ENCODE measurements at regions not wholly inside any gene's neighbourhood (a gene's known extent, or its start where the extent isn't known, plus 50 kb on each side); places are given as distances from the start of the nearest gene placed in this dataset.

DNA sequence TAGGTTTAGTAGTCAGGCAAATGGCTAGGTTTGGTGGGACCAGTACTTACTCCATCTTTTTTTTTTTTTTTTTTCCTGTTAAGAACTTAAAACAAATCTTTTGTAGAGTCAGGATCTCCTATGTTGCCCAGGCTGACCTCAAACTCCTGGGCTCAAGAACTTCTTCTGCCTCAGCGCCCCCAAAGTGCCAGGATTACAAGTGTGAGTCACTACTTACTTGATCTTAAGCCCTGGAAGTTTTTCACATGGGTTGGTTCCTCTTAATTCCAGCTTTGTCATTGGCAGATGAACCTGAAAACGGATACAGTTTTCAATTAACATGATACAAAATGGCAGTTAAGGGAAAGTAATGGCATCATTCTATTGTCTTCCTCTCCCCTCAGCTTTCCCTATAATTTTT lies 179.4 kb upstream of the JAG1 start:
- Histone ChIP-seq H3K9ac (no peak overlapping the region), H2AFZ (ENCODE audit: low read depth) (no peak overlapping the region), H3F3A (replicated peaks; ENCODE audit: insufficient read depth) (peaks cover 6% of the 10 kb centered on the region), H4K20me1 (ENCODE audit: insufficient read depth) (no peaks in the 10 kb centered on the region), H3K27me3 (ENCODE audit: insufficient read depth) (no peaks in the 10 kb centered on the region), H3K4me3 (ENCODE audit: low read depth in 2 of 2, low read length in 1 of 2) (no peak overlapping the region), H3K4me2 (no peak overlapping the region), H3K9me2 (no peaks in the 10 kb centered on the region), H3K4me1 (ENCODE audit: control insufficient read depth in 1 of 2, insufficient read depth in 2 of 2, low read depth in 1 of 2, low read length in 1 of 2) (no peaks in the 10 kb centered on the region), H3K36me3 (replicated peaks in 1 of 2; ENCODE audit: control insufficient read depth in 1 of 2, insufficient read depth in 2 of 2, low read length in 1 of 2) (no peaks in the 10 kb centered on the region), H3K79me2 (ENCODE audit: insufficient read depth) (no peaks in the 10 kb centered on the region), H3K27ac (ENCODE audit: low read depth in 2 of 2, low read length in 1 of 2) (no peak overlapping the region), H3K9me3 (no peaks in the 10 kb centered on the region)
- 85% methylated on average over 2 of the region's 2 CpGs for WGBS (ENCODE audit: low lambda C conversion rate)
- ChIA-PET CTCF (no interaction called here), POLR2A (no interaction called here)
- no peak for TF ChIP-seq SMC3 (IDR thresholded peaks at IDR 0.05; ENCODE audit: low read depth, low read length)
- no peak for TF ChIP-seq FOSL2 (IDR thresholded peaks at IDR 0.05; ENCODE audit: borderline replicate concordance, low read depth)
- no peak for TF ChIP-seq FOXM1 (IDR thresholded peaks at IDR 0.05; ENCODE audit: low read depth)
- TF ChIP-seq GATA2 (CRISPR knock-in tag; IDR thresholded peaks at IDR 0.05): no peak
- TF ChIP-seq RFX5 (IDR thresholded peaks at IDR 0.05; ENCODE audit: low read length): no peak
- TF ChIP-seq USF2 (IDR thresholded peaks at IDR 0.05; ENCODE audit: borderline replicate concordance, low read depth, low read length): no peak
- no peak for DNase-seq

DNA sequence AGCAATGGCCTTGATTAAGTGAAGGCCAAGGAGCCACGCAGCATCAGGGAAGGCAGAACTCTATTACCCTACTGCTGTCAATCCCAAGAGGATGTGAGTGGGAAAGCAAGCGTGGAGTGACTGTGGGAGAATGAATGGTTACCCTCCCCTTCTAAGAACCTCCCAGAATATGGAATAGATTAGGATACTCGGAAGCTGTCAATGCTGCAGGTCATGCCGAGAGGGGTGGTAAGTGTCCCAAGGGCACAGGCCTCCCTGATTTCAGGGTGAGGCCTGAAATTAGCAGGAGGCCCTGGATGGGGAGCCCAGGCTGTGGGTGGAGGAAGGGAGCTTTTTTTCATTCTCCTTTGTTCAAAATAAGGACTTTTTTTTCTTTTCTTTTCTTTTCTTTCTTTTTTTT lies 179.9 kb upstream of the JAG1 start:
- TF ChIP-seq RXRA (IDR thresholded peaks at IDR 0.05; ENCODE audit: borderline replicate concordance, low read depth): no peak
- TF ChIP-seq CHD2 (IDR thresholded peaks at IDR 0.05; ENCODE audit: low read length, partially characterized antibody): no peak
- no peak for TF ChIP-seq JUND (IDR thresholded peaks at IDR 0.05)
- TF ChIP-seq RCOR1 (IDR thresholded peaks at IDR 0.05; ENCODE audit: low read length): no peak
- TF ChIP-seq, protein P1, sequence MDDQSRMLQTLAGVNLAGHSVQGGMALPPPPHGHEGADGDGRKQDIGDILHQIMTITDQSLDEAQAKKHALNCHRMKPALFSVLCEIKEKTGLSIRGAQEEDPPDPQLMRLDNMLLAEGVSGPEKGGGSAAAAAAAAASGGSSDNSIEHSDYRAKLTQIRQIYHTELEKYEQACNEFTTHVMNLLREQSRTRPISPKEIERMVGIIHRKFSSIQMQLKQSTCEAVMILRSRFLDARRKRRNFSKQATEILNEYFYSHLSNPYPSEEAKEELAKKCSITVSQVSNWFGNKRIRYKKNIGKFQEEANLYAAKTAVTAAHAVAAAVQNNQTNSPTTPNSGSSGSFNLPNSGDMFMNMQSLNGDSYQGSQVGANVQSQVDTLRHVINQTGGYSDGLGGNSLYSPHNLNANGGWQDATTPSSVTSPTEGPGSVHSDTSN (IDR thresholded peaks at IDR 0.05): no peak
- TF ChIP-seq RFX5 (IDR thresholded peaks at IDR 0.05; ENCODE audit: low read length): no peak
- TF ChIP-seq ZBTB33 (IDR thresholded peaks at IDR 0.05; ENCODE audit: borderline replicate concordance, low read depth): no peak
- TF ChIP-seq FOXJ3 (CRISPR knock-in tag; IDR thresholded peaks at IDR 0.05): no peak
- no peak for TF ChIP-seq SIN3A (IDR thresholded peaks at IDR 0.05; ENCODE audit: borderline replicate concordance, low read depth, low read length)
- no peak for TF ChIP-seq GATA2 (CRISPR knock-in tag; IDR thresholded peaks at IDR 0.05)
- TF ChIP-seq, protein P2, sequence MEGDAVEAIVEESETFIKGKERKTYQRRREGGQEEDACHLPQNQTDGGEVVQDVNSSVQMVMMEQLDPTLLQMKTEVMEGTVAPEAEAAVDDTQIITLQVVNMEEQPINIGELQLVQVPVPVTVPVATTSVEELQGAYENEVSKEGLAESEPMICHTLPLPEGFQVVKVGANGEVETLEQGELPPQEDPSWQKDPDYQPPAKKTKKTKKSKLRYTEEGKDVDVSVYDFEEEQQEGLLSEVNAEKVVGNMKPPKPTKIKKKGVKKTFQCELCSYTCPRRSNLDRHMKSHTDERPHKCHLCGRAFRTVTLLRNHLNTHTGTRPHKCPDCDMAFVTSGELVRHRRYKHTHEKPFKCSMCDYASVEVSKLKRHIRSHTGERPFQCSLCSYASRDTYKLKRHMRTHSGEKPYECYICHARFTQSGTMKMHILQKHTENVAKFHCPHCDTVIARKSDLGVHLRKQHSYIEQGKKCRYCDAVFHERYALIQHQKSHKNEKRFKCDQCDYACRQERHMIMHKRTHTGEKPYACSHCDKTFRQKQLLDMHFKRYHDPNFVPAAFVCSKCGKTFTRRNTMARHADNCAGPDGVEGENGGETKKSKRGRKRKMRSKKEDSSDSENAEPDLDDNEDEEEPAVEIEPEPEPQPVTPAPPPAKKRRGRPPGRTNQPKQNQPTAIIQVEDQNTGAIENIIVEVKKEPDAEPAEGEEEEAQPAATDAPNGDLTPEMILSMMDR (IDR thresholded peaks at IDR 0.05): no peak
- no peak for TF ChIP-seq EZH2phosphoT487 (IDR thresholded peaks at IDR 0.05; ENCODE audit: borderline replicate concordance, low read depth)
- no peak for TF ChIP-seq NRF1 (IDR thresholded peaks at IDR 0.05; ENCODE audit: low read depth, low read length)
- TF ChIP-seq GABPA (IDR thresholded peaks at IDR 0.05; ENCODE audit: low read depth): no peak
- TF ChIP-seq EP300 (IDR thresholded peaks at IDR 0.05; ENCODE audit: borderline replicate concordance in 1 of 2, low read depth in 1 of 2, low read length in 1 of 2): no peak
- no peak for TF ChIP-seq MXI1 (IDR thresholded peaks at IDR 0.05; ENCODE audit: low read depth, low read length)
- no peak for TF ChIP-seq YY1 (IDR thresholded peaks at IDR 0.05; ENCODE audit: low read depth)
- TF ChIP-seq NFIC (IDR thresholded peaks at IDR 0.05; ENCODE audit: borderline replicate concordance): no peak
- no peak for TF ChIP-seq USF2 (IDR thresholded peaks at IDR 0.05; ENCODE audit: borderline replicate concordance, low read depth, low read length)
- TF ChIP-seq FOSL2 (IDR thresholded peaks at IDR 0.05; ENCODE audit: borderline replicate concordance, low read depth): no peak
- 81% methylated on average over 4 of the region's 4 CpGs for WGBS (ENCODE audit: low lambda C conversion rate)
- Histone ChIP-seq H3F3A (replicated peaks; ENCODE audit: insufficient read depth) (peaks cover 6% of the 10 kb centered on the region), H3K9me2 (no peaks in the 10 kb centered on the region), H3K4me3 (ENCODE audit: low read depth in 2 of 2, low read length in 1 of 2) (no peak overlapping the region), H4K20me1 (ENCODE audit: insufficient read depth) (no peaks in the 10 kb centered on the region), H3K27ac (ENCODE audit: low read depth in 2 of 2, low read length in 1 of 2) (no peak overlapping the region), H3K4me2 (no peak overlapping the region), H3K9me3 (no peaks in the 10 kb centered on the region), H3K4me1 (ENCODE audit: control insufficient read depth in 1 of 2, insufficient read depth in 2 of 2, low read depth in 1 of 2, low read length in 1 of 2) (no peaks in the 10 kb centered on the region), H3K27me3 (ENCODE audit: insufficient read depth) (no peaks in the 10 kb centered on the region), H3K79me2 (ENCODE audit: insufficient read depth) (no peaks in the 10 kb centered on the region), H3K36me3 (replicated peaks in 1 of 2; ENCODE audit: control insufficient read depth in 1 of 2, insufficient read depth in 2 of 2, low read length in 1 of 2) (no peaks in the 10 kb centered on the region), H3K9ac (no peak overlapping the region), H2AFZ (ENCODE audit: low read depth) (no peak overlapping the region)
- ChIA-PET CTCF (no interaction called here), POLR2A (no interaction called here)
- DNase-seq: no peak
